ENCODE measurements at regions not wholly inside any gene's neighbourhood (a gene's known extent, or its start where the extent isn't known, plus 50 kb on each side); places are given as distances from the start of the nearest gene placed in this dataset.

DNA sequence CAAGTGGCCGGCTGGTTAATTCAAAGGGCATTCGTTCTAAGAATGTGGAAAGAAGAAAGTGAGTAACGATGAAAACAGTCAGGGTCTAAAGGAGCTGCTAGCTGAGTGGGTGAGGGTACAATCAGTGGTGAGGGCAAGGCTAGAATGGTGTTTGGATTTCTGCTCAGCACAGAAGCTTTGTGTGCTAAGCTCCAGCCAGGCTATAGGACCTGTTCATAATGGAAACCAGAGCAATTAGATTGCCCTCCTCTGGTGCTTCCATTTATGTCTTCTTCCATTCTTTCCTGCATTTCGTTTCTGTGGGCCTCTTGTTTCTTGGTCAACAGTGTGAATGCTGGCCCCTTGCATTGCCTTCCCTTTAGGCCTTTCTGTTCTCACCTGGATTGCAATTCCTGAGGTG, 572.9 kb upstream of the CHORDC1 start:
- intact Hi-C loops (cut with micrococcal nuclease; ENCODE audit: unreplicated experiment) = no loop called here
- in situ Hi-C loops (cut with HindIII; ENCODE audit: low pct_unique_long_range_greater_than_20kb, low sequenced_read_pairs) = no loop called here
- DNase-seq (ENCODE audit: low read depth, low spot score) (no peak), ATAC-seq (no peak)
- no peaks in the 10 kb centered on the region for H3K36me3 ChIP-seq (ENCODE audit: control insufficient read depth, insufficient read depth, low read length)
- no peaks in the 10 kb centered on the region for H3K27me3 ChIP-seq (ENCODE audit: control insufficient read depth, insufficient read depth, low read length)
- H3K9me3 ChIP-seq (ENCODE audit: control insufficient read depth, insufficient read depth, low read depth, low read length) = no peaks in the 10 kb centered on the region
- no peak overlapping the region for H3K27ac ChIP-seq (ENCODE audit: low read length)
- ChIA-PET POLR2A (no interaction called here), CTCF (no interaction called here)
- TF ChIP-seq, protein P1, sequence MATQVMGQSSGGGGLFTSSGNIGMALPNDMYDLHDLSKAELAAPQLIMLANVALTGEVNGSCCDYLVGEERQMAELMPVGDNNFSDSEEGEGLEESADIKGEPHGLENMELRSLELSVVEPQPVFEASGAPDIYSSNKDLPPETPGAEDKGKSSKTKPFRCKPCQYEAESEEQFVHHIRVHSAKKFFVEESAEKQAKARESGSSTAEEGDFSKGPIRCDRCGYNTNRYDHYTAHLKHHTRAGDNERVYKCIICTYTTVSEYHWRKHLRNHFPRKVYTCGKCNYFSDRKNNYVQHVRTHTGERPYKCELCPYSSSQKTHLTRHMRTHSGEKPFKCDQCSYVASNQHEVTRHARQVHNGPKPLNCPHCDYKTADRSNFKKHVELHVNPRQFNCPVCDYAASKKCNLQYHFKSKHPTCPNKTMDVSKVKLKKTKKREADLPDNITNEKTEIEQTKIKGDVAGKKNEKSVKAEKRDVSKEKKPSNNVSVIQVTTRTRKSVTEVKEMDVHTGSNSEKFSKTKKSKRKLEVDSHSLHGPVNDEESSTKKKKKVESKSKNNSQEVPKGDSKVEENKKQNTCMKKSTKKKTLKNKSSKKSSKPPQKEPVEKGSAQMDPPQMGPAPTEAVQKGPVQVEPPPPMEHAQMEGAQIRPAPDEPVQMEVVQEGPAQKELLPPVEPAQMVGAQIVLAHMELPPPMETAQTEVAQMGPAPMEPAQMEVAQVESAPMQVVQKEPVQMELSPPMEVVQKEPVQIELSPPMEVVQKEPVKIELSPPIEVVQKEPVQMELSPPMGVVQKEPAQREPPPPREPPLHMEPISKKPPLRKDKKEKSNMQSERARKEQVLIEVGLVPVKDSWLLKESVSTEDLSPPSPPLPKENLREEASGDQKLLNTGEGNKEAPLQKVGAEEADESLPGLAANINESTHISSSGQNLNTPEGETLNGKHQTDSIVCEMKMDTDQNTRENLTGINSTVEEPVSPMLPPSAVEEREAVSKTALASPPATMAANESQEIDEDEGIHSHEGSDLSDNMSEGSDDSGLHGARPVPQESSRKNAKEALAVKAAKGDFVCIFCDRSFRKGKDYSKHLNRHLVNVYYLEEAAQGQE (IDR thresholded peaks at IDR 0.05; ENCODE audit: insufficient read depth in 1 of 2, low read depth in 2 of 2, low read length in 1 of 2) = no peak
- TF ChIP-seq POLR2AphosphoS5 (IDR thresholded peaks at IDR 0.05; ENCODE audit: low read depth, low read length) (no peak), SIN3A (IDR thresholded peaks at IDR 0.05; ENCODE audit: borderline replicate concordance, insufficient read depth, low read depth, low read length) (no peak), TCF7L2 (IDR thresholded peaks at IDR 0.05; ENCODE audit: low read depth, low read length) (no peak)
- TF ChIP-seq, protein P2, sequence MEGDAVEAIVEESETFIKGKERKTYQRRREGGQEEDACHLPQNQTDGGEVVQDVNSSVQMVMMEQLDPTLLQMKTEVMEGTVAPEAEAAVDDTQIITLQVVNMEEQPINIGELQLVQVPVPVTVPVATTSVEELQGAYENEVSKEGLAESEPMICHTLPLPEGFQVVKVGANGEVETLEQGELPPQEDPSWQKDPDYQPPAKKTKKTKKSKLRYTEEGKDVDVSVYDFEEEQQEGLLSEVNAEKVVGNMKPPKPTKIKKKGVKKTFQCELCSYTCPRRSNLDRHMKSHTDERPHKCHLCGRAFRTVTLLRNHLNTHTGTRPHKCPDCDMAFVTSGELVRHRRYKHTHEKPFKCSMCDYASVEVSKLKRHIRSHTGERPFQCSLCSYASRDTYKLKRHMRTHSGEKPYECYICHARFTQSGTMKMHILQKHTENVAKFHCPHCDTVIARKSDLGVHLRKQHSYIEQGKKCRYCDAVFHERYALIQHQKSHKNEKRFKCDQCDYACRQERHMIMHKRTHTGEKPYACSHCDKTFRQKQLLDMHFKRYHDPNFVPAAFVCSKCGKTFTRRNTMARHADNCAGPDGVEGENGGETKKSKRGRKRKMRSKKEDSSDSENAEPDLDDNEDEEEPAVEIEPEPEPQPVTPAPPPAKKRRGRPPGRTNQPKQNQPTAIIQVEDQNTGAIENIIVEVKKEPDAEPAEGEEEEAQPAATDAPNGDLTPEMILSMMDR (IDR thresholded peaks at IDR 0.05) = no peak
- H3K4me1 ChIP-seq (ENCODE audit: control insufficient read depth, insufficient read depth, low read length) = no peaks in the 10 kb centered on the region
- BruUV-seq (replicated peaks) = no TSS peak
- no peak overlapping the region for H3K4me3 ChIP-seq (ENCODE audit: low read depth in 2 of 2, low read length in 2 of 2)

DNA sequence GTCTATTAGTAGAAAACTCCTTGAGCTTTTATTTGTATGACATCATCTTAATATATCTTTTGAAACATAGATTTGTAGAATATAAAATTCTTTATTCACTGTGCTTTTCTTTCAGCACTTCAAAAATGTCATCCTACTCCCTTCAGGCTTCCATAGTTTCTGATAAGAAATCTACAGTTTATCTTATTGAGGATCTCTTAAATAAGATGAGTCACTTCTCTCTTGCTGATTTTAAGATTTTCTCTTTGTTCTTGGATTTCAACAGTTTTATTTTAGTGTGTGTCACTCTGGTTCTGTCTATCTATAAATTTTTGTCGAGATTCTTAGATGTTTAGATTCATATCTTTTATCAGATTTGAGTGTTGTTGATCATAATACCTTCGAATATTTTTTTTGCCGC, 566.1 kb upstream of the CHORDC1 start:
- BruUV-seq (replicated peaks) = no TSS peak
- no peak for TF ChIP-seq SIN3A (IDR thresholded peaks at IDR 0.05; ENCODE audit: borderline replicate concordance, insufficient read depth, low read depth, low read length)
- TF ChIP-seq TCF7L2 (IDR thresholded peaks at IDR 0.05; ENCODE audit: low read depth, low read length) = no peak
- Histone ChIP-seq H3K36me3 (ENCODE audit: control insufficient read depth, insufficient read depth, low read length) (no peaks in the 10 kb centered on the region), H3K27ac (ENCODE audit: low read length) (no peak overlapping the region), H3K27me3 (ENCODE audit: control insufficient read depth, insufficient read depth, low read length) (no peaks in the 10 kb centered on the region), H3K9me3 (ENCODE audit: control insufficient read depth, insufficient read depth, low read depth, low read length) (peaks cover 3% of the 10 kb centered on the region; the same call in 1 of the 2 replicates), H3K4me3 (ENCODE audit: low read depth in 2 of 2, low read length in 2 of 2) (no peak overlapping the region), H3K4me1 (ENCODE audit: control insufficient read depth, insufficient read depth, low read length) (no peaks in the 10 kb centered on the region)
- in situ Hi-C loops (cut with HindIII; ENCODE audit: low pct_unique_long_range_greater_than_20kb, low sequenced_read_pairs) (no loop called here), intact Hi-C loops (cut with micrococcal nuclease; ENCODE audit: unreplicated experiment) (no loop called here)
- ChIA-PET CTCF (no interaction called here), POLR2A (no interaction called here)
- ATAC-seq (no peak), DNase-seq (ENCODE audit: low read depth, low spot score) (no peak)

DNA sequence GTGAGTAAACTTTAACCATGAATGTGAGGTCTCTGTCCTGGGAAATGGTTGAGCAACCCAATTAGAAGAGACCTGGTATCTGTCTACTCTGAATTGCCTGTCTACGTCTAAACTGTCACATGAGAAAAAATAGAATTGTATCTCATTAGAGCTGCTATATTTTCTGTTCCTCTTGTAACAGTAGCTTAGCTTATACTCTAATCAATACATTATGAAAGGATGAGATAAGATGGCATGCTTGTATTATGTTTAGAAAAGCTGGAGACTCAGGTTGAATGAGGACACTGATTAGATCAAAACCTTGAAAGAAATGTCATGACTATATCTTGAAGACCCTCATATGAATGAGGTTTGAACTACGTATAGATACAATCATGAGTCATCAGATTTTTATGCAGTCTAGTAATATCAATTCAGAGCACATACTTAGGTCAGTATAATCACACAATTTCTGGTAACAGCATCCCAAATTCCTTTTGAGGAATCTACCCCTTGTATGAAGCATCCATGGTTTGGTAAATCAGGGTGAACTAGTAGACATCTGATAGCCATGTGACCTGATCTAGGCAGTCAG, 561.5 kb upstream of the CHORDC1 start:
- ChIA-PET POLR2A (no interaction called here), CTCF (no interaction called here)
- DNase-seq (ENCODE audit: low read depth, low spot score) = no peak
- Histone ChIP-seq H3K27me3 (ENCODE audit: control insufficient read depth, insufficient read depth, low read length) (no peaks in the 10 kb centered on the region), H3K9me3 (ENCODE audit: control insufficient read depth, insufficient read depth, low read depth, low read length) (peaks cover 3% of the 10 kb centered on the region; the same call in 1 of the 2 replicates), H3K4me3 (ENCODE audit: low read depth in 2 of 2, low read length in 2 of 2) (no peak overlapping the region), H3K27ac (ENCODE audit: low read length) (no peak overlapping the region), H3K4me1 (ENCODE audit: control insufficient read depth, insufficient read depth, low read length) (no peaks in the 10 kb centered on the region), H3K36me3 (ENCODE audit: control insufficient read depth, insufficient read depth, low read length) (no peaks in the 10 kb centered on the region)
- no peak for TF ChIP-seq TCF7L2 (IDR thresholded peaks at IDR 0.05; ENCODE audit: low read depth, low read length)
- no peak for TF ChIP-seq SIN3A (IDR thresholded peaks at IDR 0.05; ENCODE audit: borderline replicate concordance, insufficient read depth, low read depth, low read length)
- TF ChIP-seq, protein P2 (IDR thresholded peaks at IDR 0.05) = no peak
- no peak for TF ChIP-seq POLR2AphosphoS5 (IDR thresholded peaks at IDR 0.05; ENCODE audit: low read depth, low read length)
- TF ChIP-seq, protein P1 (IDR thresholded peaks at IDR 0.05; ENCODE audit: insufficient read depth in 1 of 2, low read depth in 2 of 2, low read length in 1 of 2) = no peak
- no TSS peak for BruUV-seq (replicated peaks)
- ATAC-seq = no peak
- intact Hi-C loops (cut with micrococcal nuclease; ENCODE audit: unreplicated experiment) (no loop called here), in situ Hi-C loops (cut with HindIII; ENCODE audit: low pct_unique_long_range_greater_than_20kb, low sequenced_read_pairs) (no loop called here)
